HG03097 (cell line): ENCODE measurements at regions not wholly inside any gene's neighbourhood (a gene's known extent, or its start where the extent isn't known, plus 50 kb on each side); places are given as distances from the start of the nearest gene placed in this dataset.

Source experiments
- ATAC-seq: cut with Tn5 transposase; IDR thresholded peaks from one replicate; pipeline ENCODE4 v1.9.1; 2021; ENCODE audit not compliant: unreplicated experiment, low FRiP score

- ATAC-seq: no peak
Observed at GRCh38 chr10:30256084-30256483, 93.0 kb downstream of the MTPAP start.

- ATAC-seq: no peak
Observed at GRCh38 chr10:30254926-30255325, 94.2 kb downstream of the MTPAP start.

DNA sequence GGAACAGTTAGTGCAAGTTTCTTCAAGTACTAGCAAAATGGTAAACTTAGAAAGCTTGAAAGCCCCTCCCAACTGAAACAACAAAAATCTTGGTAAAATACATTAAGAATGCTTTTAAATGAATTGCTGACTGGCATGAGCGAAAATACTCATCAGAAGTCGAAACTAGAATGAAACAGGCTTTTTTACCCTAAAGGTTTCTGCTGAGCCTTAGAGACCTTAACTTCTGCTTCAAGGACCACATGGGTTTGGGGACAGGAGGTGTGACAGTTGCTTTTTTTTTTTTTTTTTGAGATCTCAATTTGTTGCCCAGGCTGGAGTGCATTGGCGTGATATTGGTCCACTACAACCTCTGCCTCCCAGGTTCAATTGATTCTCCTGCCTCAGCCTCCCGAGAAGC, 100.3 kb downstream of the MTPAP start:
- ATAC-seq: no peak

DNA sequence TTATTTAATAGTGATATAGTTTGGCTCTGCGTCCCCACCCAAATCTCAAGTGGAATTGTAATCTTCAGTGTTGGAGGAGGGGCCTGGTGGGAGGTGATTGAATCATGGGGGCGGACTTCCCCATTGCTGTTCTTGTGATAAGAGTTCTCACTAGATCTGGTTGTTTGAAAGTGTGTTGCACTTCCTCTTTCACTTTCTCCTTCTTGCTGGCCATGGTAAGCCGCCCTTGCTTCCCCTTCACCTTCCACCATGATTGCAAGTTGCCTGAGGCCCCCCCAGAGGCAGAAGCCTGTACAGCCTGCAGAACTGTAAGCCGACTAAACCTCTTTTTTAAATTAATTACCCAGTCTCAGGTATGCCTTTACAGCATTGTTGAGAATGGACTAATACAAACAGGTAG, 101.4 kb downstream of the MTPAP start:
- no peak for ATAC-seq

GRCh38 chr10:30241422-30242110, 107.5 kb downstream of the MTPAP start:
- ATAC-seq: no peak

- ATAC-seq: no peak
Observed at GRCh38 chr10:30238836-30239235, 110.2 kb downstream of the MTPAP start.

GRCh38 chr10:30233186-30233959, 115.7 kb downstream of the MTPAP start:
- no peak for ATAC-seq

DNA sequence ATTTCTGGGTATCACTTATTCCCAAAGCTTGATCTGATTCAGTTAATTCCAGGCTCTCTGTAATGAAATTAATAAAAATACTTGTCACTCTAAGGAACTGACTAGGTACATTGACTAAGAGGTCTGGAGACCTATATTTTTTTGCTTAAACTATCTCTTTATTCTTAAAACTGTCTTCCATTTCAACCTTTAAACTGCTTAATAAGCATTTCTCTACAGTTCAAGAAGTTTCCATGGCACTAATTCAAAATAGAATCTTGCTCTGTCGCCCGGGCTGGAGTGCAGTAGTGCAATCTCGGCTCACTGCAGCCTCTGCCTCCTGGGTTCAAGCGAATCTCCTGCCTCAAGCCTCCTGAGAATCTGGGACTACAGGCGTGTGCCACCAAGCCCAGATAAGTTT, 117.4 kb downstream of the MTPAP start:
- no peak for ATAC-seq

DNA sequence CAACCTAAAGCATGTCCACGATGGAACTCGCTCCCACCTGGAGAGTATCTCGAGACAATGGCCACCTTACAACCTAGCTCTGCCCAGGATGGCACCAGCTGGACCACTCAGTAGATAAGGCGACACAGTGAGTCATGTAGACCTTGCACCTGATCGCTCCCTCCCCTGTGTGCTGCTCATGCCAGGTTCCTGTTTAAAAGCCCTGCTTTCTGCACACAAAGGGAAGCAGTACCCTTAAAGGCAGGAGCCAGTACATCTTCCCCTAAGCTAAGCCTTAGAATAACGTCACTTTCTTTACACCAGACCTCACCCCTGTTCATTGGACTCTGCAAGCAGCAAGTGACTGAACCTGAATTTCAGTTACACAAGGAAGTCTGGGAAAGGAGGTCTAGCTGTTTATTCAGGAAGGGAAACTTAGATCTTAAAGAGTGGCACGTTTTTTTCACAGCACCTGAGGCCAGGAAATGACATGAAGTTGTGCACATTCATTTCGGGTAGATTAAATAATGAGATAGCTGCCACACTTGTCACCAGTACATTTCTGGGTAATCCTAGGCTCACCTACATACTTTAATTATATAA, 117.9 kb downstream of the MTPAP start:
- ATAC-seq: no peak

- ATAC-seq: no peak
Observed at GRCh38 chr10:30229536-30229935, 119.5 kb downstream of the MTPAP start.

GRCh38 chr10:30228417-30229036, 120.6 kb downstream of the MTPAP start:
- ATAC-seq: no peak

- no peak for ATAC-seq
Observed at GRCh38 chr10:30227481-30227880, 121.6 kb downstream of the MTPAP start.

- ATAC-seq: no peak
Observed at GRCh38 chr10:30219971-30220751, 128.9 kb downstream of the MTPAP start.

DNA sequence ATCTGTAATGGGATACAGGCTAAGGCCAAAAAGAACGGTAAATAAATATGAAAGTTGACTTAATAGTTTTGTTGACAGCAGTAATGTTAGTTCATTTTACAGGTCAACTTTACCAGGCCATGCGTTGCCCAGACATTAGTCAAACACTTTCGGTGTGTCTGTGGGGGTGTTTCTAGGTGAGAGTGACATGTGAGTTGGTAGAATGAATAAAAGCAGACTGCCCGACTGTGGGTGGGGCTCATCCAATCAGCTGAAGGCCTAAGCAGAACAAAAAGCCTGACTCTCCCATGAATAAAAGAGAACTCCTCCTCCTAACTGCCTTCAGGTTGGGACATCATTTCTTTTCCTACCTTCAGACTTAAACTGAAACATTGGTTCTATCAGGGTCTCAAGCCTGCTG, 132.3 kb downstream of the MTPAP start:
- no peak for ATAC-seq

DNA sequence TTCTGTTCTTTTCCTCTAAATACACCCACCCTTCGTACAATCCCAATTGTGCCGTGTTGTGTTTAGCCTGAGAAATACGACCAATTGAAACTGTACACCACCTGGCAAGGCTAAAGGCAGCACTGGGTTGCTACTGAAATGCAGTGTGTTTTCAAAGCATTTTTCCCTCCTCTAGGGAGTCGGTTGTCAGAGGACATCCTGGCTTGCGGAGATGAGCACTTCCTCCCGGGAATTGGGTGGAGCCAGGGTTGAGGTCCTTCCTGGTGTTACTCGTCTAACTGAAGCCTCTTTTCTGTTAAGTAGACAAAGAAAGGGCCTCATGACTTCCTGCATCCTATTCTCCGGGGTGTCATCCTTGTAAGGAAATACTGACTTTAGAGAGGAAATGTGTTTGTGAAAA, 133.5 kb downstream of the MTPAP start:
- ATAC-seq: no peak

- no peak for ATAC-seq
Observed at GRCh38 chr10:30215141-30215540, 133.9 kb downstream of the MTPAP start.

- ATAC-seq: no peak
Observed at GRCh38 chr10:30210296-30210695, 138.8 kb downstream of the MTPAP start.

- ATAC-seq: no peak
Observed at GRCh38 chr10:30208330-30208729, 140.7 kb downstream of the MTPAP start.

DNA sequence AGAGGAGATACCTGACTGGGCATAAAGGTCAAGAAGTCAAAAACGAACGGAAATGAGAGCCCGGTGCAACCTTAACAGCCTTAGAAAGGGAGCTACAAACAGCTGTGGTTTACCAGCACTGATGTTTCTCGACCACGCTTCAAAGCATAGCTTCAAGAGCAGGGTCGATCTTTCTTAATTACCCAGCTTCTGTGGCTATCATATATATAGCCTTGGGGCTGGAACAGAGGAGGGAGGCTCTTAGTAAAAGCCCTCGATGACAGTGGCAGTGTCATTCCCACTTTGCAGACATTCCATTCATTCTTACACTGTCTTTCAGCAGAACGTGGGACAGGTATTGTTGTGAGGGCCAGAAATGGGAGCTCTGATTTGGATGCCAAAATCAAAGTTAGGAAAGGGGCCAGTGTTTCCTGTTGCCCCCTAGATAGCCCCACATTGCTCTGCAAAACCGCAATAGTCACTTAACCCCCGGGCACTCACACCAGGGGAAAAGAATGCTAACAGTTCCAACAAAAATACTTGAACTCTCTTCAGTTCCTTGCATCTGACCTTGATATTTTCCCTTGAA, 141.5 kb downstream of the MTPAP start:
- ATAC-seq: no peak

DNA sequence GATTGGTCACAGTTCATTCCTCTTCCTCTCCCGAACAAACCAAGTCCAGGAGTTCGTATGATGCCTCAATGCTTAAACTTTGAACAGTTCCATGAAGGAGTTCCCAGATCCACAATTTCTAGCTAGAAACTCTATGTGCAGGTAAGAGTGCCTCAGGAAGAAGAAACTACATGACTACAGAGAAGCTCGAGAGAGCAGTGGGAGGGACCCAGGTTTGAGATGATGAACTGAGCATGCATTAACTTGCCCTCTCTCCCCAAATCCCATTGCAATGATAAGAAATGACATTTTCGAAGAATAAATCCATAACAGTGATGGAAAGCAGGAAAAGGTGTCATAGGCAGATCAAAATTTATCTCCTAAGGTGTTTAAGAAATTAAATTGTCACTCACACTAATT, 140.6 kb upstream of the JCAD start:
- no peak for ATAC-seq
